ENCODE measurements at regions not wholly inside any gene's neighbourhood (a gene's known extent, or its start where the extent isn't known, plus 50 kb on each side); places are given as distances from the start of the nearest gene placed in this dataset.
"Not testable (repeated sequence)": the region's sequence is repeated elsewhere in the genome, so short reads cannot be mapped to it uniquely, and the experiment has no call there.

GRCh38 chr6:140711019-140711613, 1336.7 kb upstream of the CITED2 start:
- H3K9me3 ChIP-seq (replicated peaks): peaks cover 15% of the 10 kb centered on the region
- DNase-seq: no peak
- no peak for TF ChIP-seq CTCF (IDR thresholded peaks at IDR 0.05; ENCODE audit: borderline replicate concordance)
- no peaks in the 10 kb centered on the region for H3K4me1 ChIP-seq
- intact Hi-C loops (cut with micrococcal nuclease): no loop called here
- no peaks in the 10 kb centered on the region for H3K36me3 ChIP-seq
- H3K27ac ChIP-seq (replicated peaks): no peak overlapping the region
- H3K27me3 ChIP-seq (ENCODE audit: low read depth): no peaks in the 10 kb centered on the region
- H3K4me3 ChIP-seq: no peak overlapping the region

GRCh38 chr6:140708441-140708840, 1334.0 kb upstream of the CITED2 start:
- no peak for TF ChIP-seq CTCF (IDR thresholded peaks at IDR 0.05; ENCODE audit: borderline replicate concordance)
- no peaks in the 10 kb centered on the region for H3K27me3 ChIP-seq (ENCODE audit: low read depth)
- H3K4me1 ChIP-seq: no peaks in the 10 kb centered on the region
- H3K36me3 ChIP-seq: no peaks in the 10 kb centered on the region
- H3K4me3 ChIP-seq: no peak overlapping the region
- intact Hi-C loops (cut with micrococcal nuclease): no loop called here
- H3K9me3 ChIP-seq (replicated peaks): peaks cover 19% of the 10 kb centered on the region
- no peak overlapping the region for H3K27ac ChIP-seq (replicated peaks)
- no peak for DNase-seq

- DNase-seq; H3K4me3 ChIP-seq; H3K4me1 ChIP-seq; H3K27me3 ChIP-seq (ENCODE audit: low read depth); intact Hi-C loops (cut with micrococcal nuclease); H3K27ac ChIP-seq (replicated peaks); H3K36me3 ChIP-seq: not testable (repeated sequence)
- peaks cover 27% of the 10 kb centered on the region for H3K9me3 ChIP-seq (replicated peaks)
Measured at GRCh38 chr6:140704008-140704407, 1329.6 kb upstream of the CITED2 start.

- no peaks in the 10 kb centered on the region for H3K4me1 ChIP-seq
- H3K36me3 ChIP-seq: no peaks in the 10 kb centered on the region
- no peak for DNase-seq
- no peaks in the 10 kb centered on the region for H3K27me3 ChIP-seq (ENCODE audit: low read depth)
- peaks cover 23% of the 10 kb centered on the region for H3K9me3 ChIP-seq (replicated peaks)
- intact Hi-C loops (cut with micrococcal nuclease): no loop called here
- no peak for TF ChIP-seq CTCF (IDR thresholded peaks at IDR 0.05; ENCODE audit: borderline replicate concordance)
- no peak overlapping the region for H3K27ac ChIP-seq (replicated peaks)
- no peak overlapping the region for H3K4me3 ChIP-seq
Measured at GRCh38 chr6:140697585-140697984, 1323.1 kb upstream of the CITED2 start.

- DNase-seq: no peak
- Histone ChIP-seq H3K9me3 (replicated peaks) (no peaks in the 10 kb centered on the region), H3K36me3 (no peaks in the 10 kb centered on the region), H3K4me1 (no peaks in the 10 kb centered on the region), H3K4me3 (no peak overlapping the region), H3K27me3 (ENCODE audit: low read depth) (no peaks in the 10 kb centered on the region), H3K27ac (replicated peaks) (no peak overlapping the region)
- intact Hi-C loops (cut with micrococcal nuclease): no loop called here
- TF ChIP-seq CTCF (IDR thresholded peaks at IDR 0.05; ENCODE audit: borderline replicate concordance): no peak
Measured at GRCh38 chr6:140684776-140685550, 1310.5 kb upstream of the CITED2 start.
